GM18520 (cell line): ENCODE measurements at regions not wholly inside any gene's neighbourhood (a gene's known extent, or its start where the extent isn't known, plus 50 kb on each side); places are given as distances from the start of the nearest gene placed in this dataset.

ENCODE experiments used
- ATAC-seq: cut with Tn5 transposase; IDR thresholded peaks from one replicate; pipeline ENCODE4 v1.9.1; 2021; ENCODE audit not compliant: unreplicated experiment

DNA sequence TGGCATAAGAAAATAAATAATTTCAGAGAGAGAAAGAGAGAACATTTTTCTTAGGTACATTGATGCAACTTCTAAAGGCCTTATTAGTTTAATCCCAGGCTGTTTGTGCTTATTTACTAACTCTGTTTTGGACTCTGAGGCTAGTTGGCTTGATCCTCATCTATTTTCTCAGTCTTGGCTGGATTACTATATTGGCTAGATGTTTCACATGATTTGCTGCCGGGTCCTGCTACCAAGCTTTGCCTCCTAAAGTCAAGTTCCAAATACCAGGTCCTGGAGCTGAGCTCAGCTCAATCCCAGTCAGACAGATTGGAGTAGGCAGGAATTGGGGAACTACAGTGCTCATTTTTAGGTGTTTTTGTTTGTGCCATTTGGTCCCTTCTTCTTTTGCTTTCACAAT is 340.8 kb downstream of the BCAT1 start:
- no peak for ATAC-seq

DNA sequence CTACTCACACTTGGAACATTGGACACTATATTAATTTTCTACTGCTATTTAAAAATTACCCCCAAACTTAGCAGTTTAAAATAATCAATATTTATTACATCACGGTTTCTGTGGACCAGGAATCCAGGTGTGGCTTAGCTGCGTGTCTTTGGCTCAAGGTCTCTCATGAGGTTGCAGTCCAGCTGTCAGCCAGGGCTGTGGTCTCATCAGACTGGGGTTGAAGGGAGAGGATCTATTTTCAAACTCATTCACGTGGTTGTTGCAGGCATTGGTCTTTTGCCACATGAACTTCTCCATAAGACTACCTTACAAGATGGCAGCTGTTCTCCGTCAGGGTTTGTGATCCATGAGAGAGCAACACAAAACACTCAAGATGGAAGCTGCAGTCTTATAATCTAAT is 343.0 kb downstream of the BCAT1 start:
- no peak for ATAC-seq

DNA sequence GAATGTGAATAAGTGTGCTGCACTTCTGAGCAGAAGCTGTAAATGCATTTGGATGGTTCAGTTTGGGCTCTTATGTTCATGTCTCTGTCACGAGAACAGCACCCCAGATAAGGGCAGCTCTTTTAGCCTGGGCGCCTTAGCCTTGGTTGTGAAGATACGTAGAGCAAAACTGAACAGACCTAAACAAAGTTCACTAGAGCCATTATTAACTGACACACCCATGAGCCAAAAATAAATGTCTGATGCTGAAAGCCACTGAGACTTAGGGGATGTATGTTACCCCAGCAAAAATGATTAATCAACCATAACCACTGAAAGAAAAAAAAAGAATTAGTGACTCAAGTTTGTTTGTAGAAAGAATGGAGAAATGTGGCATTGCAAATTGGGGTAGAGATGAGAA is 343.4 kb downstream of the BCAT1 start:
- no peak for ATAC-seq

DNA sequence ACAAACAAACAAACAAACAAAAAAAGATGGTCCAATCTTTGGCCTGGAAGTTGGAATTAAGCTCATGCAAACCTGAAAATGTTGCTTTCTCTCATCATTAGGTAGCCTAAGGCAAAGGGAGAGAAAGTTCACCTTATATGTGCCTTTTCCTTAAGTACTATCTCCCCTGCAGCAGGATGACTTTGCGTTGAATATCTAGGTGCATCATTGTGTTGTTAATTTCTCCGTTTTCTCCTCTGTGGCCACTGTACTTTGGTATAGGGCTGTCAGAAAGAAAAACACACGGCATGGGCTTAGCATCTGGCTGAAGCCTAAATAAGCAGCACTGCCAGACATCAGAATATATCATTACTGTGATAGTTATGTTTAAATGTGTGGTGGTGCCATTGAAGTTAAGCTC is 345.5 kb downstream of the BCAT1 start:
- no peak for ATAC-seq

DNA sequence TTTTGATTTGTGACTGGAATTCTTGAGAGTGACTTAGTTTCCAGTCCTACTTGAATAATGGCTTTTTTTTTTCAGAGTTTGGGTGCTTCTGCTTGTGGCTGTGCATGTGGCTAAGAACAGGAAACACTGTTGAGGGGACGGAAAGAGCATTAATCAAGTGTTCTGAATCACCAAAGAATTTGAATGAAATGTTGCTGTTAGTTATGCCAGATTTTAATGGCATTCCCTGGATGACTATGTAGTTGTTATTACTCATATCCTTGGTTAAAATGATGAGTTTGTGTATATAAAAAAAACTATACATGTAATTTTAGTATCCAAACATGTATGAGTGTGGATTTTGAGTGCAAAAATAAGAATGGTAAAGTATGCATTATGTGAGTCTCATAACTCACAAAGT is 347.9 kb downstream of the BCAT1 start:
- ATAC-seq = no peak

DNA sequence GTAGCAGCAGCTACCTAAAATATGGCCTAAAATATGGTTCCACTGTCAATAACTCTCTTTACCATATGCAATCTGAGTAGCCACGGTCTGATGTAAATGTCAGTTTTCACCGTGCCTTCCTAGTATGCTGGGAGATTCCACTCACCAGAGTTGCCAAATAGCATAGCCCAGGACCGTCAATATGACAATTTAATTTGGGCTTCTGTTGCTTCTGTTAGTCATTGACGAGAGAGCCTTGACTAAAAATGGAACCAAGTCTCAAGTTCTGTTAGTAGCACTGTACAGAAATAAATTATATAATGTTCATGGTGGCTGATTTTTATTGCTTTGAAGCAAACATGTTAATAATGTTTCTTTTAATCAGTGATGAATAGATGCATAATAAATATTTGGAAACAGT is 348.4 kb downstream of the BCAT1 start:
- ATAC-seq = no peak

DNA sequence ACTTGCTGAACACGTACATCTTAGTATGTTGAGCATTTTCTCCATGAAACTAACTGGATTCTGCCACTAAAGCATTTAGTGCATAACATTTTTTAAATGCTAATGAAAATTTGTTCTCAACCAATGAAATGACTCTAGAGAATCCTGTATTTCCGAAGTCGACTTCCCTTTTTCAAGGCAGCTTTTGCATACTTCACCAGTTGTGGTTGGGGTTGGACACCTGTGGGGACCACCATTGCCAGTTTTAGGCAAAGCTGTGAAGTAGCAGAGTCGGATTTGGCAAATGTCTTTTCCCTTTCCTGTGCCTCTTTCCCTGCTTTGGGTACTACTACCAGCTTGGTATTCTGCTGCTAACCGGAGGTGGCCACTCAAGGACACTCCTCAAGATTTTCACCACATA is 349.2 kb downstream of the BCAT1 start:
- ATAC-seq = no peak

DNA sequence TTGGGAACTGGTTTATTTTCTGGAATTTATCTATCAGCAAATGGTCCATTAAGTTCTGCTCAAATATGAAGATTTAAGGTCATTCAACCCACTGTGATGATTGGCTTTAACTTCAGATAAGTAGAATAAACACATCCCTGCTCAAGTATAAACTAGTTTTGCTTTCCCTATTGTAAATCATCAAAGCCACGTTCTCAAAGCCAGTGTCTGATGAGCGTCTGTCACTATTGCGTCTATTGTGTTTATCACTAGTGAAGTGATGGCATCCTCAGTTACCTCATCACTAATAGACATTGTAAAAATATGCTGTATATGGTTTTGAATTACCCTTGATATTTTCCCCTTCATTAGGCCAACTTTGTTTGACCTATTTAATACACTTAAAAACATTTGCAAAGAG is 351.3 kb downstream of the BCAT1 start:
- ATAC-seq = no peak

DNA sequence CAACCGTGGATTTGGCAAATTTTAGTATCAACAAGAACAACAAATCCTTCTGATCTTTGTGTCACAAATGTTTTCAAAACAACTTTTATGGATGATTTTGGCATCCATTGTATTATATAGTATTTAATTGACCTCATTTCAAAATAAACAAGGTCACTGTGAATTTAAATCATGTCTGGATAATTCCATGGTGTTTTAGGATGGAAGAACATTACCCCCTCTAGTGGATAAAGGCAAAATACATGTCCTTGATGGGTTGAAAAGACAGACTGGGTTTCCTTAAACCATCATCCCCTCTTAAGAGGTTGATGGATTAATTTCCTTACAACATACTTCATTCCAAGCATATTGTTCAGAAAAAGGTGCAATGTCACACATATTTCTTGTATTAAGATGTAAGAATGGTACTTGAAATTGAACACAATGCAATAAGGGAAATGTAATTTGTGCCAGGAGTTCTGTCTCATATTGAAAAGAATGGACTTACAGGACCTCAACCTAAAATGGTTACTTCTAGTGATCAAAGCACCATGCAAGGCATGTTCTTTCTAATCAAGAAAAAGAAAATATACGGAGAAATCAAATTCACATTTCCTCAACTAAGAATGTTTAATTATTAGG is 352.0 kb downstream of the BCAT1 start:
- ATAC-seq = no peak

DNA sequence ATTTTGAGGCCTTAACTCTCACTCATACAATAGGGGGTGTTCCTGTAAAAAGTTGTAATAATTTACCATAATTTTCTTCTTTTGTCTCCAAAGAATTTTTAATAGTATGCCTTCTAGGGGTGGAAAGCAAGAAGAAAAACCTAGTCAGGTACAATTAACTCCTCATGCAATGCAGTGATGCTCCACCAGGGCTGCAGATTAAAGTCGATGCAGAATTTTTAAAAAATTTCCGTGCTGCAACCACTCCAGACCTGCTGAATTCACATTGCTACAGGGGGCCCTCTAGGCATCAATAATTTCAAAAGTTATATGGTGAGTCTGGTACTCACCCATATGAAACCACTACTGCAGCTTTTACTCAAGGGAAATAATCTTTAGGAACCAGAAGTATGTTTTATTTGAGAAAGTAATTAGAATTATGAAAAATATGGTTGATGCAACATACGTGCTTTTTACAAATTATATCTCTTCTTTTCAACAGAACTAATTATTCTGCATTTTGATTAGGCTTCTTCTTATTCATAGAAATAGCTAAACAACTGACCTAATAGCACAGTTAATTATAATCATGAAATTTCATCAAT is 353.2 kb downstream of the BCAT1 start:
- no peak for ATAC-seq

DNA sequence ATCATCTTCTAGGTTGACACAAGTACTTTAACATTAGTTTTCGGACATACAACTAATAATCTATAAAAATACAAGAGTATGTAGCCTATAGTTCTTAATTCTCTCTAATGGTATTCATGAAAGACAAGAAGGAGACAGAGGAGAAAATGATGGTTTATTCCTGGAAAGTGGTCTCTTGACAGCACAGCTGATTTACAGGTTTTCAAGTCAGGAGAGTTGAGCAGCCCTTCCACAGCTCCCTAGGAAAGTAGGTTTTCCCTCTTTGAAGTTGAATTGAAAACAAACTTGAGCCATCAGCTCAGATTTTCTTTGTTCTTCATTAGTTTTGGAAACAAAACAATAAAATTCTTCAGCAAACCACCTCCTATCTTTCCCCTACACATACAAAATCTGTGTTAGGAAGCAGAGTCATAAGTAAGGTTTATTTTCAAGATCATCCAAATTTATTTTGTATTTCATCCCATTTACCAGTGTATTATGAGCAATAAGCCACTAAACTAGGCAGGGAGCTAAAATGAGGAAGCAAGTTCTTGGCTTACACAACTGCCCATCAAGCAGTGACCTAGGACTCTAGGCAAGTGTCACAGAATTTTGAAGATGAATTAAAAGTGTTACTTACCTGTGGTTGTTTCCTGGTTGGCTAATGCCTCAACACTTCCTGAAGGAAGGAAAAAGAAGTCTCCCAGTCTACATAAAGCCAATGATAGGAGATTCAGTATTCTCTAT is 357.0 kb downstream of the BCAT1 start:
- no peak for ATAC-seq

DNA sequence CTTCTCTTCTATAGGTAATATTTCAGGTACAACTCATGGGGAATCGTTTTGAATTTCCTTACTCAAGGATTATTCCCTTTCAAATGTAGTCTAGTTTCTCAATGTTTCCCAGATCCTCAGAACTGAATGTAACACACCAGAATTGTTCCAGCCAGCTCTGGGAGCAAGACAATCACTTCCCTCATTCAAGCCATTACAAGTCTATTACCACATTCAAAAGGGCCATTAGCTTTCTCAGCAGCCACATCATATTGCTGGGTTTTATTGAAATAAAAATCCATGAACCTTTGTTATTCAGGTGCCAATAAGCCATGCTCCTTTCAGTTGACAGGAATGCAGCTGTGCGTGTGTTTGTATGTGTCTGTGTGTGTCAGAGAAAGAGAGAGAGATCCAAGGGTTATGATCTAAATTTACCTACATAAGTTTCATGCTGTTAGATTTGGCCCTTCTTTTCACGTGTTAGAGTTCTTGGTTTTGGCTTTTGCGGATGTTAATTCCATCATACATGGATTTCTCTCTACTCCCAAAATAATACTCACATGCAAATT is 357.7 kb downstream of the BCAT1 start:
- ATAC-seq = no peak

DNA sequence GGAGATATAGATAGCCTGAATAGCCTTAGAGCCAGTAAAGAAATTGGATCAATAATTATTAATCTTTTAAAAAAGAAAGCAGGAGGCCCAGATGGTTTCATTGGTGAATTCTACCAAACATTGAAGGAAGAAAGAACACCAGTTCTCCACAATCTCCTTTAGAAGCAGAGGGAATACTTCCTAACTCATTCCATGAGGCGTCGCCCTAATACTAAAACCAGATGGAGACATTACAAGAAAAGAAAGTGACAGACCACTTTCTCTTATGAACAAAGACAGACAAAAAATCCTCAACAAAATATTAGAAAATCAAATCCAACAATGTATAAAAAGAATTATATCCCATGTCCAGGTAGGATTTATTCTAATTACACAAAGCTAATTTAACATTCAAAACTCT is 362.6 kb downstream of the BCAT1 start:
- no peak for ATAC-seq

DNA sequence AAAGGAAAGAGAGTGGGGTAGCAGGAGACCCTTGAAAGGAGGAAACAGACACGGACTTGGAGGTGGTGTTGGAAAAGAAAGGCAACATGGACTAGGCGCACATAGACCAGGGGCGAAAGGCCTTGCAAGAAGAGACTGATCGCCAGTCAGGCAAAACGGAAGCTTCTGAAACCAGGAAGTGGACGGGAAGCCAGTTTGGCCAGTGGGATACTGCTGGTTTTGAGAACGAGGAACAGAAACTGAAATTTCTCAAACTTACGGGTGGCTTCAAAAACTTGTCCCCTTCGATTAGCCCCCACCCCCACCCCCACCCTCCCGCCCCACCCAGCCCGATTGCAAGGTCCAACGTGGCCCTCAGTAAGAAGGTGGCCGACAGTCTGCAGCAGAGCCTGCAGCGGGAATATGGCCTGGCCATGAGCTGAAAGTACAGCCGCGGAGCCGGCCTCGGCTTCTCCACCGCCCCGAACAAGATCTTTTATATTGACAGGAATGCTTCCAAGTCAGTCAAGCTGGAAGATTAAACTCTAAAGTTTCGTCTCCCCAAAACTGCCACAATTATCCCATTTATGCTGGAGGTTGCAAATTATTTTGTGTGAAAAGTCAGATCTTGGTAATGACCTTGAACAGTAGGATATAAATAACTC is 364.7 kb downstream of the BCAT1 start:
- ATAC-seq = no peak

DNA sequence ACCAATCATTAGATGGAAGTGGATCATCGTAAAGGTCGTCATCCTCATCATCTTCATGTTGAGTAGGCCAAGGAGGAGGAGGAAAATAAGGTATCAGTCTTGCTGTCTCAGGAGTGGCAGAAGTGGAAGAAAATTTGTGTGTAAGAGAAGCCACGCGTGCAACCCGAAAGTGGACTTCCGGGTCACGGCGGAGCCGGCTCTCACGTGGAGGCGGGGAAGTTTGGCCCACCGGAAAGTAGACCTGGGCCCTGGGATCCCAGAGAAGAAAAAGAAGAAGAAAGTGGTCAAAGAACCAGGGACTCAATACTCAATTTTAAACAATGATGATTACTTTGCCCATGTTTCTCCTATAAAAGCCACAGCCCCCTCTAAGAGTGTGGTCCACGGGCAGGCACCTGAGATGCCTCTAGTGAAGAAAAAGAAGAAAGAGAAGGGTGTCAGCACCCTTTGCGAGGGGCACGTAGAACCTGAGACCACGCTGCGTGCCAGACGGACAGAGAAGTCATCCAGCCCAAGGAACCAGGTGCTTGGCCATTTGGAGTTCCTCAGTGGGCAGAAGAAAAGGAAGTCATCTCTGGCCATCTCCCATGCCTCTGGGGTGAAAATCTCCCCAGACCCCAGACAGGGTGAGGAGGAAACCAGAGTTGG is 365.8 kb downstream of the BCAT1 start:
- no peak for ATAC-seq

DNA sequence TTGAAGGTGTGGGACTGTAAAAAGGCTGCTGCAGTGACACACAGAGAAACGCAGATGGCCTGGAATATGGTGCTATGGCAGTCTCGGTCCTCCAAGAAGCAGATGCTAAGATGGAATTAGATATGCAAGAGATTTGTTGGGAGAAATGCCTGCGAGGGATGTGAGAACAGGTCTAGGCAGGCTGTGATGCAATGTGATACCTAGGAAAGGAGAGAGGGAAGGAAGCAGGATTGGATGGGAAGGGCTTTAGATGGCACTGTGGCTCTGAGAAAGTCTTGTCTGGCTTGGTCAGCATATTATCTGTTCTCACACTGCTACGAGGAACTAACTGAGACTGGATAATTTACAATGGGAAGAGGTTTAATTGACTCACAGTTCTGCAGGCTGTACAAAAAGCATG is 374.4 kb downstream of the BCAT1 start:
- ATAC-seq = no peak

DNA sequence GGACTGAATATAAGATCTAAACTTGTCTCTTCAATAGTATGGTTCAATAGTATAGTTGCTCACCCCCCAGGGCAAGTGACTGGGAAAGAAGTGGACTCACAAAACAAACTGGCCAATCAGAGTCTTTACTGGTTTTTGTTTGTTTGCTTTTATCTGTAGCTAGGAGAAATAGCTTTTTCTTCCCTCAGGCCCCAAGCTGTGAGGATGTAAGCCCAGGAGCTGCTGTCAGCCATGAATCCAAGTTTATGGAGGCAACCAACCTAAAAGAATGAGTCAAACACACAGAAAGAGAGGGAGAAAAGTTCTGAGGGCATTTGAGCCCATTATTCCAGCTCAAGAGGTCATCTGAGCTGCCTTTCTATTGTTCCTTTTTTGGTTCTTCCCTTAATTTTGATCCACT is 375.3 kb downstream of the BCAT1 start:
- no peak for ATAC-seq

DNA sequence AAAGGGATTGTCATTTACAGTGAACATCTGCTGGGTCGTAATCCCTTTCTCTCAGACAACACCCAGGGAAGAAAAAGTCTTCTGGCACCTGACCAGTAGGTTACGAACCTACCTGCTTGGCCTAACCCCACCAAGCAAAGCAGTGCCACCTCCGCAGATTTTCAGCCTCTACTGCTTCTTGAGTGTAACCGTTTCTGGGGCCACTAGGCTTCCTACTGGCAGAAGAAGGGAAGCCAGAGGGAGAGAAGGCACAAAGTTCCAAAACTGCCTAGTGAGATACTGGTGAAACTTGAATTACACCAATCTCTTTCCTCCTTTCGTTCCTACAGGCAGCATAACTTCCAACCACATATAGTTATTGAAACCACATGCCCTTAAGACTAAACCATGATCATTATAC is 383.6 kb downstream of the BCAT1 start:
- no peak for ATAC-seq

DNA sequence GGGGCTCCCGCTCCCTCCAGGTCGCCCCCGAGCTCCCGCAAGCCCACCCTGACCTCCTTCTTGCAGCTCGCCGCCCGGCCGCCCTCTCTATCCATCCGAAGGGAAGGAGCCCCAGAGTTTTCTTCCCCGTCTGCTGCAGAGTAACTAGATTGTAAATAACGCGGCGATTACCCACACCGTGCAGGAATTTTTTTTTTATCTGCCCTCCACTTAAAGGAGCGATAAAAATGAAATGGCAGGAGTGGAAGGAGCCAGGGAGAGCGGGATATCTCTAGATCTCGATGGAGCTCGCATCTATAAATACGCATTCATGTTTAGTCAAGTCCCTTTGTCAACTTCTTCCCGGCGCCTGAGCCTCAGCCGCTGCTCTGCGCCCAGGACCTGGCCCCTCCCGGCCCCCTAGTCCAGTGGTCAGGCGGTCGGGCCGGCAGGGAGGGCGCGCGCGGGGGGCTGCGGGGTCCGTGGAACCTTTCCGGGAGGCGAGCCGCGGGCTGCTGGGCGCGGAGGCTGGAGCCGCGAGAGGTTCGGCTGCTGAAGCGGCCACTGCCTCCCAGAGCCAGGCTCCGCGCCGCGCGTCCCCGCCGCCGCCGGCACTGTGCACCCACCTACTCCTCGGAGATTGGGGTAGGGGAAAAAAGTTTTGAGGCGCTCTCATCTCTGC is 386.0 kb downstream of the BCAT1 start:
- ATAC-seq = no peak

DNA sequence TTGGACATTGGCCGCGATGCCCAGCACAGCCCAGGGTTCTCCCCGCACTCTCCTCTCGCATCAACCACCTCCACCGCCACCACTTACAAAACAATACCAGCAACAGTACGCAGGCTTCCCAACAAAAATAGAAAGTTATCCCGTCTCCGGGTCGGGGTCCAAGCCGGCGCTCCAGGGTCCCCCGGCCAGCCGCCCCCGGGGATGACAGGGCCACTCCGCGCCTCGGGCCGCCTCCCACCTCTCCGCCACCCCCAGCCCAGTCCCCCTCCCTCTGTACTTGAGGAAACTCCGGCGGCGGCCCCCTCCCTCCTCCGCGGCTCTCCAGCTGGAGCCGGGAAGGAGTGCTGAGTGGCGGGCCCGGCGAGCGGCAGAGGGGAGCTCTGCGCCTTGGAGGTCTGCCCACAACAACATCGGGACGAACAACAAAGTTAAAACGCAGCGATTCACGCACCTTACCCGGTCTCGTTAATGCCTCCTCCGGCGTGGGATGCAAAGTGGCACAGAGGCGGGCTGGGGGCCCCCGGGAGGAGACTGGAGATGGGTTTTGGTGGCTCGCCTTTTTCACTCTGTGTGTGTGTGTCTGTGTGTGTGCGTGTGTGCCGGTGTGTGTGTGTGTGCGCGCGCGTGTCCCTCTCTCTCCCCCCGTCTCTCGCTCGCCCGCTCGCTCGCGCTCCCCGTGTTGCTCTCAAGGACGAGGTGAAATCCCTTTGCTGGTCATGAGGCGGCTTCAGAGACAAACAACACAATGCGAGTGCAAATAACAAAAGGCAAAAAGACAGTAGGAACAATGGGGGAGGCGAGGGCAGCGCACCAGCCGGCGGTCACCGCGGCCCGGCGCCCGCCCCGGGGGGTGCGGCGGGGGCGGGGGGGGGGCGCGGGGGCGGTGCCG is 386.8 kb downstream of the BCAT1 start:
- no peak for ATAC-seq
